ENCODE measurements at regions not wholly inside any gene's neighbourhood (a gene's known extent, or its start where the extent isn't known, plus 50 kb on each side); places are given as distances from the start of the nearest gene placed in this dataset.

- H3K27me3 ChIP-seq (ENCODE audit: insufficient read depth, low read length), result no peaks in the 10 kb centered on the region
- H3K4me1 ChIP-seq (ENCODE audit: insufficient read depth, low read length), result no peaks in the 10 kb centered on the region
- H3K56ac ChIP-seq (ENCODE audit: insufficient read length, low read depth, low read length), result no peak overlapping the region
- no peak overlapping the region for H2BK20ac ChIP-seq (ENCODE audit: low read depth, low read length, poor library complexity, severe bottlenecking)
- Mint-ChIP-seq H3K36me3 (ENCODE audit: insufficient read depth in 1 of 3, low read depth in 3 of 3) (no peaks in the 10 kb centered on the region), H3K27ac (no peak overlapping the region), H3K27me3 (ENCODE audit: low read depth) (no peaks in the 10 kb centered on the region), H3K4me3 (no peak overlapping the region), H3K4me1 (no peaks in the 10 kb centered on the region), H3K9me3 (peaks cover 0 to 3% of the 10 kb centered on the region in 2 experiments; a peak in 2 of 5 replicates)
- no peak overlapping the region for H3K4me2 ChIP-seq (ENCODE audit: insufficient read depth, insufficient read length, low read length)
- no peak overlapping the region for H3K4ac ChIP-seq (ENCODE audit: low read depth, low read length)
- H3K23ac ChIP-seq (ENCODE audit: insufficient read length, low read depth, low read length), result no peak overlapping the region
- no peak overlapping the region for H4K8ac ChIP-seq (replicated peaks; ENCODE audit: insufficient read length, low read depth, low read length)
- no peak overlapping the region for H2BK12ac ChIP-seq (ENCODE audit: insufficient read length, low read depth, low read length)
- H2AFZ ChIP-seq (ENCODE audit: low read length), result no peak overlapping the region
- no peak overlapping the region for H2BK15ac ChIP-seq (ENCODE audit: low read depth, low read length)
- H4K20me1 ChIP-seq (ENCODE audit: control insufficient read depth, insufficient read depth, insufficient read length), result no peaks in the 10 kb centered on the region
- no peak overlapping the region for H3K18ac ChIP-seq (ENCODE audit: insufficient read length, low read depth, low read length)
- no peak overlapping the region for H4K91ac ChIP-seq (ENCODE audit: insufficient read length, low read depth, low read length)
- no peaks in the 10 kb centered on the region for H3K79me1 ChIP-seq (ENCODE audit: insufficient read depth, low read depth, low read length, poor library complexity, severe bottlenecking)
- DNase-seq, result no peak
- no peaks in the 10 kb centered on the region for H3K79me2 ChIP-seq (ENCODE audit: insufficient read depth, low read length)
- H3K27ac ChIP-seq (ENCODE audit: insufficient read length, low read depth, low read length), result no peak overlapping the region
- H3T11ph ChIP-seq (ENCODE audit: low read length), result no peak overlapping the region
- H3K9ac ChIP-seq (ENCODE audit: extremely low read depth, insufficient read length, low read length), result no peak overlapping the region
- H3K9me3 ChIP-seq (ENCODE audit: control insufficient read depth, low read depth, low read length), result no peaks in the 10 kb centered on the region
- no peak overlapping the region for H4K5ac ChIP-seq (ENCODE audit: insufficient read length, low read depth, low read length)
- H2BK120ac ChIP-seq (ENCODE audit: low read depth, low read length, poor library complexity, severe bottlenecking), result no peak overlapping the region
- no peak overlapping the region for H2BK5ac ChIP-seq (ENCODE audit: insufficient read length, low read length)
- H3K23me2 ChIP-seq (ENCODE audit: insufficient read length, low read depth, low read length, poor library complexity, severe bottlenecking), result no peaks in the 10 kb centered on the region
- H2AK5ac ChIP-seq (ENCODE audit: insufficient read length, low read length), result no peak overlapping the region
- H3K14ac ChIP-seq (ENCODE audit: insufficient read depth, low read length), result no peak overlapping the region
- no peak for TF ChIP-seq CTCF (conservative IDR thresholded peaks at IDR 0.05)
These were observed 212.0 kb upstream of the RRP15 start for GRCh38 chr1:218073062-218073461.

All from H9 (cell line).